ENCODE measurements at regions not wholly inside any gene's neighbourhood (a gene's known extent, or its start where the extent isn't known, plus 50 kb on each side); places are given as distances from the start of the nearest gene placed in this dataset.

- no peak for FAIRE-seq
These were observed 232.0 kb upstream of the CELF2 start for GRCh38 chr10:10785627-10786026.

GRCh38 chr10:10786109-10787090 is 231.3 kb upstream of the CELF2 start:
- FAIRE-seq = no peak

GRCh38 chr10:10787586-10787985 is 230.1 kb upstream of the CELF2 start:
- FAIRE-seq = no peak

GRCh38 chr10:10788761-10789160 is 228.9 kb upstream of the CELF2 start:
- FAIRE-seq = no peak

GRCh38 chr10:10791869-10792268 is 225.8 kb upstream of the CELF2 start:
- no peak for FAIRE-seq

- FAIRE-seq = no peak
These were observed 225.0 kb upstream of the CELF2 start for GRCh38 chr10:10792681-10793080.

- no peak for FAIRE-seq
These were observed 223.6 kb upstream of the CELF2 start for GRCh38 chr10:10794046-10794445.

GRCh38 chr10:10794791-10795191 is 222.9 kb upstream of the CELF2 start:
- no peak for FAIRE-seq

- no peak for FAIRE-seq
These were observed 221.5 kb upstream of the CELF2 start for GRCh38 chr10:10796061-10796773.

GRCh38 chr10:10796774-10797415 is 220.8 kb upstream of the CELF2 start:
- FAIRE-seq = no peak

GRCh38 chr10:10797513-10797912 is 220.2 kb upstream of the CELF2 start:
- FAIRE-seq = no peak

- FAIRE-seq = peak; percentile 50
These were observed 219.4 kb upstream of the CELF2 start for GRCh38 chr10:10798102-10798863.

GRCh38 chr10:10798864-10799192 is 218.8 kb upstream of the CELF2 start:
- FAIRE-seq = no peak

GRCh38 chr10:10800961-10801360 is 216.7 kb upstream of the CELF2 start:
- no peak for FAIRE-seq

GRCh38 chr10:10803278-10803677 is 214.4 kb upstream of the CELF2 start:
- FAIRE-seq = no peak

- no peak for FAIRE-seq
These were observed 213.6 kb upstream of the CELF2 start for GRCh38 chr10:10804061-10804460.

GRCh38 chr10:10804998-10805740 is 212.5 kb upstream of the CELF2 start:
- no peak for FAIRE-seq

GRCh38 chr10:10807106-10807505 is 210.6 kb upstream of the CELF2 start:
- FAIRE-seq = no peak

- no peak for FAIRE-seq
These were observed 206.1 kb upstream of the CELF2 start for GRCh38 chr10:10811562-10811961.

- FAIRE-seq = no peak
These were observed 204.0 kb upstream of the CELF2 start for GRCh38 chr10:10813656-10814055.

- FAIRE-seq = no peak
These were observed 203.6 kb upstream of the CELF2 start for GRCh38 chr10:10814069-10814468.

- no peak for FAIRE-seq
These were observed 201.2 kb upstream of the CELF2 start for GRCh38 chr10:10816447-10816846.
